ENCODE measurements at regions not wholly inside any gene's neighbourhood (a gene's known extent, or its start where the extent isn't known, plus 50 kb on each side); places are given as distances from the start of the nearest gene placed in this dataset.

DNA sequence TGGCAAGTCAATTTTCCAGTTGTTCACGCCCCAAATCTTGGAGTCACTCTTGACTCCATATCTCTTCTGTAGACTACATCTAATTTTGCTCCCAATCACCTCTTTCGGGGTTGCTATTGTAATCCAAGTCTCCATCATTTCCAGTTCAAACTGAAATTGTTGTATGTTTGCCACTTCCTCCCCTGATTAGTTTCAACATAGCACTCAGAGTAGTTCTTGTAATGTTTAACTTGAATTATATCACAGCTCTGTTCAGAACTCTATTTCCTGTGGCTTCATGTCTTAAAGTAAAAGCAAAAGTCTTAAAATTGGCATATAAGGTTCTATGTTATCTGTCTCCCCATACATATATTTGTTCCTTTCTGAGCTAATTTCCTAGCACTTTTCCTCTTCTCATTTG is 348.5 kb upstream of the RIOK2 start:
- BruUV-seq (replicated peaks), result no TSS peak
- intact Hi-C loops (cut with micrococcal nuclease; ENCODE audit: unreplicated experiment), result loop anchor here (5.0 kb wide), 2 partner anchors 174 to 1241 kb away; partner anchors contain the start of gene RGMB
- H3K9me3 Mint-ChIP-seq (ENCODE audit: unreplicated experiment), result no peaks in the 10 kb centered on the region

DNA sequence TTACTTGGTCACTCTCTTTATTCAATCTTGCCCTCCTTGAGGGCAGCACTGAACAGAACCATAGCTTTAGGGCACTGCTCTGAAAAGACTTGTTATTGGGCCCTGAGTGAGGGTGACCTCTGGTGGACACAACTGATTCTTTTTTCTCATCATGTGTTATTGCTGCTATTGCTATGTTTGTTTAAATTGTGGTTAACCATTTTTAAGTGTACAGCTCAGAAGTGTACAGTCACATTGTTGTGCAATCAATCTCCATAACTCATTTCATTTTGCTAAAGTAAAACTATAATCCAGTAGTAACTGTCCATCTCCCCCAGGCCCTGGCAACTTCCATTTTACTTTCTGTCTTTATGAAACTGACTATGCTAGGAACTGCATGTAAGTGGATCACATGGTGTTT is 351.1 kb upstream of the RIOK2 start:
- Mint-ChIP-seq H3K27ac (ENCODE audit: unreplicated experiment) (no peak overlapping the region), H3K27me3 (ENCODE audit: insufficient read depth, unreplicated experiment) (no peaks in the 10 kb centered on the region), H3K9me3 (ENCODE audit: unreplicated experiment) (no peaks in the 10 kb centered on the region), H3K4me3 (ENCODE audit: unreplicated experiment) (no peak overlapping the region), H3K4me1 (ENCODE audit: low read depth, unreplicated experiment) (no peaks in the 10 kb centered on the region), H3K36me3 (ENCODE audit: insufficient read depth, unreplicated experiment) (no peaks in the 10 kb centered on the region)
- Histone ChIP-seq H3K9me3 (no peaks in the 10 kb centered on the region), H3K4me1 (no peaks in the 10 kb centered on the region), H3K4me3 (ENCODE audit: low read depth, low read length) (no peak overlapping the region), H3K27me3 (replicated peaks; ENCODE audit: control insufficient read depth, insufficient read depth, low read length) (no peaks in the 10 kb centered on the region), H3K36me3 (ENCODE audit: control insufficient read depth, insufficient read depth, low read length) (no peaks in the 10 kb centered on the region)
- BruUV-seq (replicated peaks), result no TSS peak
- peak; percentile 47 to 62 for DNase-seq
- intact Hi-C loops (cut with micrococcal nuclease; ENCODE audit: unreplicated experiment), result loop anchor here (1.0 to 5.0 kb wide), 5 partner anchors 109 to 1238 kb away; partner anchors contain the start of gene RGMB
- POLR2A ChIA-PET, result interaction anchor here (0.5 kb wide), 1 partner anchor 303 kb away, joined by 4 read pairs; no protein-coding TSS in a partner anchor
- TF ChIP-seq CTCF (IDR thresholded peaks at IDR 0.05; ENCODE audit: insufficient read depth in 1 of 2, low read depth in 1 of 2, low read length in 1 of 2, severe bottlenecking in 1 of 2, unreplicated experiment in 1 of 2), result peak; percentile 65 to 72
- CTCF ChIA-PET, result interaction anchor here (0.6 to 1.4 kb wide), 7 partner anchors 81 to 1236 kb away, joined by 3 to 16 read pairs (median 3); no protein-coding TSS in a partner anchor

More for the DNA sequence above, 348.5 kb upstream of the RIOK2 start:
- no peak for TF ChIP-seq CTCF (IDR thresholded peaks at IDR 0.05; ENCODE audit: insufficient read depth in 1 of 2, low read depth in 1 of 2, low read length in 1 of 2, severe bottlenecking in 1 of 2, unreplicated experiment in 1 of 2)
- ChIA-PET CTCF (no interaction called here), POLR2A (no interaction called here)
- Mint-ChIP-seq H3K36me3 (ENCODE audit: insufficient read depth, unreplicated experiment) (no peaks in the 10 kb centered on the region), H3K27ac (ENCODE audit: unreplicated experiment) (no peak overlapping the region), H3K4me1 (ENCODE audit: low read depth, unreplicated experiment) (no peaks in the 10 kb centered on the region), H3K4me3 (ENCODE audit: unreplicated experiment) (no peak overlapping the region), H3K27me3 (ENCODE audit: insufficient read depth, unreplicated experiment) (no peaks in the 10 kb centered on the region)
- Histone ChIP-seq H3K27me3 (replicated peaks; ENCODE audit: control insufficient read depth, insufficient read depth, low read length) (no peaks in the 10 kb centered on the region), H3K4me3 (ENCODE audit: low read depth, low read length) (no peak overlapping the region), H3K4me1 (no peaks in the 10 kb centered on the region), H3K9me3 (no peaks in the 10 kb centered on the region), H3K36me3 (ENCODE audit: control insufficient read depth, insufficient read depth, low read length) (no peaks in the 10 kb centered on the region)
- DNase-seq, result no peak

DNA sequence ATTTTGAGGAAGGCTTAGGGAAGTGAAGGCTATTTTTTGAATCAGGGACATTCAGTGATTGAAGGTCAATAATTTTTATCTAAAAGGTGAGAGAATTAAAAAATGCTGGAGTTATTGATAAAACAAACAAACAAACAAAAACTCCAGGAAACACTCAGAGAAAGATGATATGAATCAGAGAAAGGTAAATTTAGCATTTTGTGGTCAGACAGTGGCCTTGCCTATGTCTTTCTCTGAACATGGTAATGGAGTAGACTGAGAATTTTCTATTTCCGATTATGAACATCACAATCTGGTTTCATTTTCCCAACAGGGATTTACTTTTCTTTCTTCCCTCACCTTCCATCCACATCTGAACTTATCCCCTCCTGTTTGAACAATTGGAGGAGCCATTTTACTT is 353.6 kb upstream of the RIOK2 start:
- no peaks in the 10 kb centered on the region for H3K36me3 Mint-ChIP-seq (ENCODE audit: insufficient read depth, unreplicated experiment)
- ChIA-PET POLR2A (no interaction called here), CTCF (no interaction called here)
- Histone ChIP-seq H3K36me3 (ENCODE audit: control insufficient read depth, insufficient read depth, low read length) (no peaks in the 10 kb centered on the region), H3K27me3 (replicated peaks; ENCODE audit: control insufficient read depth, insufficient read depth, low read length) (no peaks in the 10 kb centered on the region), H3K9me3 (no peaks in the 10 kb centered on the region), H3K4me1 (no peaks in the 10 kb centered on the region), H3K4me3 (ENCODE audit: low read depth, low read length) (no peak overlapping the region)
- no peaks in the 10 kb centered on the region for H3K27me3 Mint-ChIP-seq (ENCODE audit: insufficient read depth, unreplicated experiment)
- no peak for DNase-seq
- H3K27ac Mint-ChIP-seq (ENCODE audit: unreplicated experiment), result no peak overlapping the region
- H3K9me3 Mint-ChIP-seq (ENCODE audit: unreplicated experiment), result no peaks in the 10 kb centered on the region
- intact Hi-C loops (cut with micrococcal nuclease; ENCODE audit: unreplicated experiment), result no loop called here
- no peak for TF ChIP-seq CTCF (IDR thresholded peaks at IDR 0.05; ENCODE audit: insufficient read depth in 1 of 2, low read depth in 1 of 2, low read length in 1 of 2, severe bottlenecking in 1 of 2, unreplicated experiment in 1 of 2)
- H3K4me1 Mint-ChIP-seq (ENCODE audit: low read depth, unreplicated experiment), result no peaks in the 10 kb centered on the region
- H3K4me3 Mint-ChIP-seq (ENCODE audit: unreplicated experiment), result no peak overlapping the region
- no TSS peak for BruUV-seq (replicated peaks)
